ENCODE measurements at regions not wholly inside any gene's neighbourhood (a gene's known extent, or its start where the extent isn't known, plus 50 kb on each side); places are given as distances from the start of the nearest gene placed in this dataset.

DNA sequence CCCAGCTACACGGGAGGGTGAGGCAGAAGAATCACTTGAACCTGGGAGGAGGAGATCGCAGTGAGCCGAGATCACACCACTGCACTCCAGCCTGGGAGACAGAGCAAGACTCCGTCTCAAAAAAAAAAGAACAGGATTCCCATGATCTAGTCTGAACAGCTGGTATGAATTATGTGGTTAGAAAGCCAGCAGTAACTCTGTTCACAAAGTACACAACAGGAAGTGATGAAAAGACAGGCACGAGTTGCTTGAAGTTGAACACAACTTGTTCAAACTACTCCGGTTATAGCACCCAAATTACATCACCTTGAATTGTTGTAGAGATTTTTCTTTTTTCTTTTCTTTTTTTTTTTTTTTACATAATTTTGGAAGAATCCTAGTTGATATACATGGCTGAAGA, 238.8 kb upstream of the RGS6 start:
- H3K4me3 ChIP-seq (replicated peaks; ENCODE audit: low read depth, low read length), result no peak overlapping the region
- peak; percentile 91 for DNase-seq (ENCODE audit: extremely low read depth, low read depth)
- TF ChIP-seq, protein P1, sequence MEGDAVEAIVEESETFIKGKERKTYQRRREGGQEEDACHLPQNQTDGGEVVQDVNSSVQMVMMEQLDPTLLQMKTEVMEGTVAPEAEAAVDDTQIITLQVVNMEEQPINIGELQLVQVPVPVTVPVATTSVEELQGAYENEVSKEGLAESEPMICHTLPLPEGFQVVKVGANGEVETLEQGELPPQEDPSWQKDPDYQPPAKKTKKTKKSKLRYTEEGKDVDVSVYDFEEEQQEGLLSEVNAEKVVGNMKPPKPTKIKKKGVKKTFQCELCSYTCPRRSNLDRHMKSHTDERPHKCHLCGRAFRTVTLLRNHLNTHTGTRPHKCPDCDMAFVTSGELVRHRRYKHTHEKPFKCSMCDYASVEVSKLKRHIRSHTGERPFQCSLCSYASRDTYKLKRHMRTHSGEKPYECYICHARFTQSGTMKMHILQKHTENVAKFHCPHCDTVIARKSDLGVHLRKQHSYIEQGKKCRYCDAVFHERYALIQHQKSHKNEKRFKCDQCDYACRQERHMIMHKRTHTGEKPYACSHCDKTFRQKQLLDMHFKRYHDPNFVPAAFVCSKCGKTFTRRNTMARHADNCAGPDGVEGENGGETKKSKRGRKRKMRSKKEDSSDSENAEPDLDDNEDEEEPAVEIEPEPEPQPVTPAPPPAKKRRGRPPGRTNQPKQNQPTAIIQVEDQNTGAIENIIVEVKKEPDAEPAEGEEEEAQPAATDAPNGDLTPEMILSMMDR (IDR thresholded peaks at IDR 0.05; ENCODE audit: low read depth, low read length, missing control alignments), result no peak

DNA sequence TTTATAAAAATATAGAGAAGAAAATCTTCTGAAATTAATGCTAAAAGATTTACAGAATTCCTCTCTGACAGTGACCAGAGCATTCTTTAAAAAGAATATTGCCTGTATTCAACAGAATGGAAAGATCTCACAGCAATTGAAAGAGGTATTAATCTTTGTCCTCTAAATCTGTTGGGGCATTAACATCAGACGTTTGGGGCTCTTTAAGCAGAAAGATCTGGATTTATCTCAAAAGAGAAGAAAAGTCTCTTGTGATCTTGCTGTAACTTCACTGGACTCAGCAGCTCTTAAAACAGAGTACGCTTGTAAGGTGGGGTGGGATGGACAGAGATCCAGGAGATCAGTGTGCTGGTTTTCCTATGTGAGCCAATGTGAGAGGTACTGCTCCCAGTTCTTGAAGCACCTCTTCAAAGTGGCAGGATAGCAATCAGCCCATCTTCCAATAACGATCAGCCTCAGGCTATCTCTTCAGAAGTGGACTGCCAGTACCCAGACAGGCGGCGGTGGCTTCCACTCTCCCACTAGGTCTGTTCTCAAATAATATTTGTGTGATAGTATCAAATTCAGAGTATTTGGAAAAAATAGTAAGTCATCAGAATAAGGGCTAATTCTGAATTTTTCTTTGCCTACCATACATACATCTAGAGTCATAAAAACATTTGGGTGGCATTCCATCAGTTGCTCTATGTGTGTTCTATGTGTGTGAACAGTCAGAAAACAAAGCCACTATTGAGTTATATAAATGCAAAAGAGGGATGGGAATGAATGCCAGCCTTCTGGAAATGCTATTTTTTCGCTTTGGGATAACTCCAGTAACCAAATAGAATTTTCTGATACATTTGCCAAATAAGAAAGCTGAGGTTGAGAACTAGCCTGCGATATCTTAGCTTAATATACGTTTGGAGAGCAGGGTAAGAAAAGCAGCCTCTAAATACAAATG, 237.4 kb upstream of the RGS6 start:
- TF ChIP-seq, protein P1 (IDR thresholded peaks at IDR 0.05; ENCODE audit: low read depth, low read length, missing control alignments), result no peak
- H3K4me3 ChIP-seq (replicated peaks; ENCODE audit: low read depth, low read length), result no peak overlapping the region
- no peak for DNase-seq (ENCODE audit: extremely low read depth, low read depth)

DNA sequence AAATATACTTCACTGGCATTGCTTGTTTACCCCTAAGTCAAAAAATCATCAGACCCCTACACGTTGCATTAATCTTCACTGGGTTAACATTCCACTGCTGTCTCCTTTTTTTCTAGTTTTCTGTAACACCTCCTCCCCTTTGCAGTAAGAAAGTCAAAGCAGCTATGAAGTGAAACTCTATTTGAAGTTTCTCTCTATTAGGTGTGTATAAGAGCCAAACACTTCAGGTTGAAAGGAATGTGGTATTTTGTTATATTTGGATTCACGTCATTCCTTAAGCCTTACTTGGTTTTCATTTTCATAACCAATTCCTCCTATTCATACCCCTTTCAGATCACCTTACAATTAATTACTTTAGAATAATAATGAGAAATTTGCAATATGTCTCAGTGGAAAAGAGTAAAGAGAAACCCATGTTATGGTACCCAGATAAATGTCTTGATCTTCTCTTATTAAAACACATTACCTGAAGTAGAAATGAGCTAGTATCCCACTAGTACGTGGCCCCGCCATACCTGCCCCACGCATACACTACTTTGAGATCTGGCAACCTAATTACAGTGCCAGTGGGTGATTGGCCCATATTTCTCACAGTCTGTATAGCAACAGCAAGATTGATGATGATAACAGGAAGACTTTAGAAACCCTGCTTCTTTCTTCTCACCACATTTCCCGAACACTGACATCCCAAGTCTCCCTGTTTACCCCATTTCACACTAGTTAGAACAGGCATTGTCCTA, 236.4 kb upstream of the RGS6 start:
- no peak for DNase-seq (ENCODE audit: extremely low read depth, low read depth)
- TF ChIP-seq, protein P1 (IDR thresholded peaks at IDR 0.05; ENCODE audit: low read depth, low read length, missing control alignments), result no peak
- no peak overlapping the region for H3K4me3 ChIP-seq (replicated peaks; ENCODE audit: low read depth, low read length)

DNA sequence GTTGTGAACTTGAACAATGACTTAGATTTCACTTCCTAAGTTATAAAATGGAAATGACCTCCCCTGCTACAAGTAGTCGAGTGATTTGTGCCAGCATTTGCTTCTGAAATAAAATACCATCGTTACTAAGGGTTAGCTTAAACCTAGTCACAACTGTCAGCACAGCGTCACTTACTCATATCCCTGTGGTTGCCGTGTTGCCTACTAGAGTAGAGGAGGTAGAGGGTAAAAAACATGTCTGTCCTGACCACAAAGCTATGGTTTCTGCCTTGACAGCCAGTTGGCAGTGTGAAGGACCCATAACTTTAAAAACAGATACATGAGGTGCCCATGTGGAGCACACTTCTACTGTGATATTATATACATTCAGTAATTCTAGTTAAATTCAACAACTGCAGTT, 234.2 kb upstream of the RGS6 start:
- H3K4me3 ChIP-seq (replicated peaks; ENCODE audit: low read depth, low read length), result no peak overlapping the region
- no peak for DNase-seq (ENCODE audit: extremely low read depth, low read depth)
- TF ChIP-seq, protein P1 (IDR thresholded peaks at IDR 0.05; ENCODE audit: low read depth, low read length, missing control alignments), result no peak

- TF ChIP-seq, protein P1 (IDR thresholded peaks at IDR 0.05; ENCODE audit: low read depth, low read length, missing control alignments), result no peak
- DNase-seq (ENCODE audit: extremely low read depth, low read depth), result no peak
- H3K4me3 ChIP-seq (replicated peaks; ENCODE audit: low read depth, low read length), result no peak overlapping the region
These were observed 233.6 kb upstream of the RGS6 start for GRCh38 chr14:71698673-71699072.

GRCh38 chr14:71701990-71702389, 230.2 kb upstream of the RGS6 start:
- no peak for DNase-seq (ENCODE audit: extremely low read depth, low read depth)
- TF ChIP-seq, protein P1 (IDR thresholded peaks at IDR 0.05; ENCODE audit: low read depth, low read length, missing control alignments), result no peak
- H3K4me3 ChIP-seq (replicated peaks; ENCODE audit: low read depth, low read length), result no peak overlapping the region

All from HFF-Myc (cell line).